T-helper 2 cell treated with Interferon-gamma antibody and Interleukin-4, amounts not matched to agents 100 ng/mL and 5 ng/mL, for 36 hours (primary cell): ENCODE measurements at regions not wholly inside any gene's neighbourhood (a gene's known extent, or its start where the extent isn't known, plus 50 kb on each side); places are given as distances from the start of the nearest gene placed in this dataset.

Source experiments
- intact Hi-C: fragments of 100-400 bp; cut with micrococcal nuclease; formaldehyde crosslinking; loops from one replicate; pipeline ENCODE4 v1.15.1; 2023

DNA sequence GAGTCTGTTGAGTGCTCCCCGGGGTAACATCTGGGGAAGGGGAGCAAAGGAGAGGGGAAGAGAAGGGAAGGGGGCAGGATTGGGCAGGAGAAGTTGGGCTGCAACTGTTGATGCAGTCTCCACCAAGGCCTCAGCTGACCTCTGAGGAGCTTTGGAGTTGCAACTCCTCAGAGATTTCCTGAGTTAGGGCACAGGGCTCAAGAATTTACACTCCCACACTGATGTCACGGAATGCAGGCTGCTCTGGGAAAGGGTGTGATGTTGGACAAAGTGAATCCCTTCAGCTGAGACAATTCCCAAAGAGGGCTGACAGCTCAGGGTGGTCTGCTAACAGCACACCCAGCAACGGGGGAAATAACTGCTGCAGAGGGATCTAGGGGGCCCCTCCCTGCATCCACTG lies 295.6 kb downstream of the PCNX1 start:
- intact Hi-C loops: no loop called here

GRCh38 chr14:71203306-71203705 lies 296.0 kb downstream of the PCNX1 start:
- intact Hi-C loops: no loop called here

DNA sequence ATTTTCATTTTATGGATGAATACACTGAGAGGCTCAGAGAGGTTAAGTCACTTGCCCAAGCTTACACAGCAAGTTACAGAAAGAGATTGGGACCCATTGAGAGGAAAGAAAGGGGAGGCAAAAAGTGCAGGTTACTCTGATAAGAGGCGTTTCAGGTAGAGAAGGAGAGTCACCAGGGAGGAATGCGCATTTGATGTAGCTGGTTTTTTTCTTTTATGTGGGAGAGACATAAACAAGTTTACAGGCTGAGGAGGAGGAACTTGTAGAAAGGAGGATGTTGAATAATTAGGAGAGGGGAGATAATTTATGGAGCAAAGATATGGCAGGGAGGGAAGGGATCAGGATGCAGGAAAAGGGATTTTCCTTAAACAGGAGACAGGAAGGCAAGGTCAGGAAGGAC lies 297.0 kb downstream of the PCNX1 start:
- intact Hi-C loops: no loop called here

DNA sequence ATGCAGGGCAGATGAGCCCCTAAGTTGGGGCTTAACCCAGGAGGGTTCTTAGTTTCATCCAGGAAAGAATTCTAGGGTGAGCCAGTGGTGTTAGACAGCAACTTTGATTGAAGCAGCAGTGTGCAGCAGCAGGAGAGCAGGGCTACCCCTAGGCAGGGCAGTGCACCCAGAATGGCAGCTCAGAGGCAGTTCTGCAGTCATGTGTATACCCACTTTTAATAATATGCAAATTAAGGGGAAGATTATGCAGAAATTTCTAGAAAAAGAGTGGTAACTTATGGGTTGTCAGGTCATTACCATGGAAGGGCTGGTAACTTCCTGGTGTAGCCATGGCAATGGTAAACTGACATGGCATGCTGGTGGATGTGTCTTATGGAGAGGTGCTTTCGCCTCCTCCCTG lies 297.5 kb downstream of the PCNX1 start:
- intact Hi-C loops: no loop called here

GRCh38 chr14:71206123-71206522 lies 298.9 kb downstream of the PCNX1 start:
- intact Hi-C loops: no loop called here

DNA sequence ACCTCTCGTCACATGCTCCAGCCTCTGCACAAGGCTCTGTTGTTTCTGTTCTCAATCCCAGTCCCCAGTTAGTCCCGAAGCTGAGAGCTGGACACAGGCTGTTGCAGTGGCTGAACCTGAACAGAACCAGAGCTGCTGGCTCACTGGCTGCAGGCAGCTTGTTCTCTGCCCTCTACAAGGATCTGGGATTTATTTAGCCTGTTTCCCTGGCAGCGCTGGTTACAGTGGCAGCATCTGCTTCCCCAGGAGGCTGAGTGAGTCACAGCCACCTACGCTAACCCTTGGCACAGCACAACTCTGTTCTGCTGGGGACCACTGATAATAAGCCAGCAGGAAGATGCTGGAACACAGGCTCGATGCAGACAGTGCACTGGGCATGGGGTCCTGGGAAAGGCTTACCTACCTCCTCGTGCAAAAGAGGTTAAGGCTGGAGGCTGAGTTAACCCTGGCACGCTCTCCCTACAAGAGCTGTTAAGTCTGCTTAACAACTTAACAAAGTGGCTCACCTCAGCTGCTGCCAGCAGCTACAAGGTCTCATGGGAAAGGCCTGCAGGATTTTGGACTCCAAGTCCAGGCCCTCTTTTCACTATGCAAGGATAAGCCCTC lies 299.6 kb downstream of the PCNX1 start:
- intact Hi-C loops: no loop called here

- intact Hi-C loops: no loop called here
Observed at GRCh38 chr14:71208702-71209357, 301.6 kb downstream of the PCNX1 start.

GRCh38 chr14:71209888-71210287 lies 302.6 kb downstream of the PCNX1 start:
- intact Hi-C loops: no loop called here

DNA sequence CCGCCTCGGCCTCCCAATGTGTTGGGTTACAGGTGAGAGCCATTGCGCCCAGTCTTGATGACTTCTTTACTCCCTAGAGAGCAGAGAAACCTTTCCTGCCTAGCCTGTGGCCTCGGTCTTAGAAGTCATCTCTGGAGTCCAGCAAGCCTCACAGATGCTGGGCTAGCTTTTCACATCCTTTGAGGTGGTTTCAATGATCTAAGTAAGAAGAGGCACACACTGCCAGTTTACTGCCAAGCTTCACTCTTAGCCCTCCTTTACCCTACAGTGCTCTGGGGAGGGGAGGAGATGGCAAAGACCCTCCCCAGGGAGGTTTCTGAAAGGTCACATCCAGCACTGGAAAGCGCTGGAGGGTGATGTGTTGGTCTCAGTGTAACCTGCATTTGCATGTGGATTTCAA lies 304.8 kb downstream of the PCNX1 start:
- intact Hi-C loops: no loop called here

DNA sequence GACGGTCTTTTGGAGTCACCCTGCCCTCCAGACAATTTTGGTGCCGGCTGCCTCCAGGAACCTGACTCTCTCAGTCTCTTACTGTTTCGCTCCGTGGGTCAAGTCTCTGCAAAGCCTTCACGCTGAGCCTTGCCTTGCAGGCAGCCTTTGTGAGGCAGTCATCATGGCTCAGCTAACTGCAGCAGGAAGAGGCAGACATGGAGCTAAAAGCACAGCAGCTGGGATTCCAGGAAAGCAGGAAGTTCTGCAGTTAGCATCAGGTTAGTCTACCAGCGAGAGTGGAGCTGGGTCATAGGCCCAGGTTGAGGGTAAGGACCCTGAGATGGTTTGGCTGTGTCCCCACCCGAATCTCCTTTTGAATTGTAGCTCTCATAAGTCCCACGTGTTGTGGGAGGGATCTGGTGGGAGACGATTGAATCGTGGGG lies 305.4 kb downstream of the PCNX1 start:
- intact Hi-C loops: no loop called here

DNA sequence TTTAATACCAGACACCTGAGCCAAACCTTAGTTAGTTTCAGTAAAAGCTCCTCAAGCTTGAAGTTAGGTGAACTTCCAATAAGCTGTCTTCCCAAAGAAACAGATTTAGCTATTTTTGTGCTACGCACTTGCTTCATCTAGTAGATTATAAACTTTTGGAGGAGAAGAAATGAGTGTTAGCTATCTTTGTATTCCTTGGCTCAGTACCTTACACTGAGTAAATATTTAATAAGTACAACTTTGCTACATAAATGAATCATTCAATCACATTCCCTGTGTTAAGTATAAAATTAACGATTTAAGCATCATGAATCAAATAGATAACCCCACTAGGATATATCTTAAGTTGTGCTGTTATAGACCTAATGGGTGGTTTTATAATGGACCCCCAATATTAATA lies 307.0 kb downstream of the PCNX1 start:
- intact Hi-C loops: no loop called here

GRCh38 chr14:71220462-71220861 lies 313.2 kb downstream of the PCNX1 start:
- intact Hi-C loops: no loop called here

DNA sequence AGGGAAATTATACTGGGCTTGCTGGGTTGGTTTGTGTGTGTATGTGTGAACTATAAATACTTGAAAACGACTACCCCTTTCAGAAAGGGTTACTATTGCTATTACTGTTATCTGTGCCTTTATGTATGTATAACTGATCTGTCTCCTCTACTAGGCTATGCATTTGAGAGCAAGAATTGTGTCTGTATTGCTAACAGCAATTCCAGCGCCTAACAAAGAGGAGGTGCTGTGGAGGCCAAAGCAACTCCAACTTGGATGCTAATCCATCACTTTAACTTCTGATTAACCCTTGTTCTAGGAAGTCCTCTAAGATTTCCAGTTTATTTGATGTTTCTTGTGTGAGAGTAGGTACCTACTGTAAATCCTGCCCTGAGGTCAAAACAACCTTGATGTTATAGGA lies 313.9 kb downstream of the PCNX1 start:
- intact Hi-C loops: no loop called here

- intact Hi-C loops: no loop called here
Observed at GRCh38 chr14:71225113-71225512, 317.9 kb downstream of the PCNX1 start.

DNA sequence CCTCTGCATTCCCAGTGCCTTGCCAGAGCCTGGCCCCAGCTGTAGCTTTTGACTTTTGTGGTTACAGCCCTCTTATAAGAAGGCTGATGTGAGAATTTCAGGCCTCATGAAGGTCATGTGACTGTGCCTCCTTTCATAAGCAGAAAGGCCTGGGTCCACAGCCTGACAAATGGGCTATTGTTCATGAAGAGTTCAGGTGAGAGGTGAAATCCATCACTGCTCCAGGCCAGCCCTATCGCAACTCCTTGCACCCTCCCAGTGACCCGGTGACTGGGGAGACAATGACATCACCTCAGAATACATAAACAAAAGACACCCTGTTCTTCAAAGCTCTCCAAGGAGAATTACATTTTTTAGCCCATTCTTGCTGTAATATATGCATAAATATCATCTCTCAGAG lies 321.5 kb downstream of the PCNX1 start:
- intact Hi-C loops: no loop called here

DNA sequence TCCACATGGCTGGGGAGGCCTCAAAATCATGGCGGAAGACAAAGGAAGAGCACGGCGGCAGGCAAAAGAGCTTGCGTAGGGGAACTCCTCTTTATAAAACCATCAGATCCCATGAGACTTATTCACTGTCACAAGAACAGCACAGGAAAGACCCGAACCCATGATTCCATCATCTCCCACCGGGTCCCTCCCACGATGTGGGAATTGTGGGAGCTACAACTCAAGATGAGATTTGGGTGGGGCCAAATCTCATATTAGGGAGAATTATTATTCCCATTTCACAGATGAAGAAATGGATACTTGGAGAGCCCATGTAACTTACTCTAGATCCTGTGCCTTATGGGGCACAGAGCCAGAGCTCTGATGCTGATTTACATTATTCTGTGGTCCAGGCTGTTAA lies 322.6 kb downstream of the PCNX1 start:
- intact Hi-C loops: no loop called here

GRCh38 chr14:71230897-71231296 lies 323.6 kb downstream of the PCNX1 start:
- intact Hi-C loops: no loop called here

DNA sequence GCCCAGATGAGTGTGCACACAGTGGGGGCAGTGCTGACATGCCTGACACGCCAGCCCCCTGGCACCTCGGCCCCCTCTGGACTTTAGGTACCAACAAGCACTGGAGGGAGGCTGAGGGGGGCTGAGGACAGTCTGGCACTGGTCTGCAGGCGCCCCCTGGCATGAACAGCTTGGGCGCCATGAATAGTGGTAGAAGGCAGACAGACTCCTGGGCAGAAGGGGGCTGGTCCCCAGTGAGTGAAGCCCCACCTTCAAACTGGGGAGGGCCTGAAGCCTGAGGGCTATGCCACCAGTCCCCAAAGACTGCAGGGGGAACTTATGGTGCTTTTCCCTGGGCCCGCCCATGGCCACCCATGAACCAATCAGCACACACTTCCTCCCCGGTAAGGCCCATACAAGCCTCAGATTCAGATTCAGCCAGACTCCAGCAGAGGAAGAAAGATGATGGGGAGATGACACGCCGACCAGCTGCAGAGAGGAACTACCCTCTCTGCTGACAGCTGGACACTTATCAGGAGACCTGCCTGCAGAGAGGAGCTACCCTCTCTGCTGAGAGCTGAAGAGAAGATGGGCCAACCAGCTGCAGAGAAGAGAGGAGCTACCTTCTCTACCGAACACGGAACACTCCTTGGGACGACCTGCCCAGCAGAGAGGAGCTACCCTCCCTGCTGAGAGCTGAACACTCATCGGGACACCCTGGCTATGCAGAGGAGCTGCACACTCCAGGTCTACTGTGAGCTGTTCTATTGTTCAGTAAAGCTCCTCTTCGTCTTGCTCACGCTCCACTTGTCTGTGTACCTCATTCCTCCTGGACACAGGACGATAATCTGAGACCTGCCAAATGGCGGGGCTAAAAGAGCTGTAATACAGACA lies 324.5 kb downstream of the PCNX1 start:
- intact Hi-C loops: no loop called here

DNA sequence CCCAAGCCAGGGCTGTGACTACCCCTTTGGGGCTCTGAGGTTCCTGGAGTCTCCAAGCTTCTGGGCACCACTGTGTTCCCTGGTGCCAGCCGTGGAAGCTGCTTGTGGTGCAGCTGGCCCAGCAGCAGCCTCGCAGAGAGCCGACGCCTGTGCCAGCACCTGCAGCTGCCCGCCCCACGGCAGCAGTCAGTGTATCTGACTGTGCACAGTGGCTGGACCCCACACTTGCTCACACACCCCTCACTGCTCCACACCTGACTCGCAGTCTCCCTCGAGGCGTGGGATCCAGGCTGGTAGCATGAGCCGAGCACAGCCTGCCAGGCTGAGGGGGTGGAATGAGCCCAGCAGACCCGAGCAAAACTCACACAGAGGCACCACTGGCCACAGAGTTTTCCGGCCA lies 325.2 kb downstream of the PCNX1 start:
- intact Hi-C loops: no loop called here

DNA sequence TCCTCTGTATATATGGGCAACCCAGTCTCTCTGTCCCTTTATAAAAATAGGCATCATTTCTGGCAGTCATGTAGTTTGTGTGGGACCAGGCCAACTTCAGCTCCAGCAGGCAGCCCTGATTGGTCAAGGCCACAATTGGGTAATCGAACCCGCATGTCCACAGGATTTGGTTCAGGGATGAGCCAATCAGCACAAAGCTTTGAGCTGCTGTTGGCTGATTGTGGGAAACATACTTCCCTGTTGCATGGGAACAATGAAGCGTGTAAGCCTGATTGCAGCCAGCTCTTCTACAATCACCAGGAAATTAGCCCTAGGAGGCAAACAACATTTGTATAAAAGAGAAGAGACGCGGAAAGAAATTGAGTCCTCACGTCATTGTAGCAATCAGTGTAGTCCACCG lies 328.6 kb downstream of the PCNX1 start:
- intact Hi-C loops: no loop called here

DNA sequence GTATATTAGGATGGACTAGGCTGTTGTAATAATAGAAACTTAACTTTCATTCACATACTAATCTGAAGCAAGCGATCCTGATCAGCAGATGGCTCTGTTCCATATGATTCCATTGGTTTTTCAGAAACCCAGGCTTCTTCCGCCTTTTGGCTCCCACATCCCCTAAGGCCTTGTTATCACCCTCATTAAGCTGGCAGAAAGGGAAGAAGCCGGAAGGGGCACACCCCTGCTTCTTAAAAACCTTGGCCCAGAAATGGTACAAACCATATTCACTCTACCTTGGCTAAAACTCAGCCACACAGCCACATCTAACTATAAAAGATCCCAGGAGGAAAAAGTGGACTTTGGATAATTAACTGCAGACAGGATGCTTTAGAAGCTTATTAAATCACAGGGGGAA lies 329.2 kb downstream of the PCNX1 start:
- intact Hi-C loops: no loop called here

GRCh38 chr14:71237556-71237955 lies 330.3 kb downstream of the PCNX1 start:
- intact Hi-C loops: no loop called here

DNA sequence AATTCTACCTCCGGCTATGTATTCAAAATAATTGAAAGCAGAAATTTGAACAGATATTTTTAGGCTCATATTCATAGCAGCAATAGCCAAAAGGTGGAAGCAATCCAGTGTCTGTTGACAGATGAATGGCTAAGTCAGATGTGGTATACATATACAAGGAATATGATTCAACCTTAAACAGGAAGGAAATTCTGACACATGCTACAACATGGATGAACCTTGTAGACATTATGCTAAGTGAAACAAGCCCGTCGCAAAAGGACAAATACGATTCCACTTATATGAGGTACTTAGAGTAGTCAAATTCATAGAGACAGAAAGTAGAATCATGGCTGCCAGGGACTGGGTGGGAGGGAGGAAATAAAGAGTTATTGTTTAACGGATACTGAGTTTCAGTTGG lies 331.6 kb downstream of the PCNX1 start:
- intact Hi-C loops: no loop called here
